Karpas-422 (cell line): ENCODE measurements at regions not wholly inside any gene's neighbourhood (a gene's known extent, or its start where the extent isn't known, plus 50 kb on each side); places are given as distances from the start of the nearest gene placed in this dataset.
"Not testable (repeated sequence)": the region's sequence is repeated elsewhere in the genome, so short reads cannot be mapped to it uniquely, and the experiment has no call there.

Experiments
- DNase-seq: peaks from one replicate; pipeline ENCODE4 v3.0.0-alpha.2; 2015
- H2AFZ ChIP-seq: fragments of 200-600 bp; sonication (generic); 2 replicates; pipeline ENCODE4 v1.6.1; 2014; ENCODE audit warnings: antibody characterized with exemption, low read length, mixed read lengths
- H3K27ac ChIP-seq: fragments of 200-600 bp; sonication (generic); 2 replicates; pipeline ENCODE4 v1.5.1; 2014; ENCODE audit warnings: mild to moderate bottlenecking, low read length, moderate library complexity
- H3K27me3 ChIP-seq: fragments of 200-600 bp; sonication (generic); 2 replicates; pipeline ENCODE4 v1.6.1; 2014; ENCODE audit warnings: low read length, mixed read lengths
- H3K36me3 ChIP-seq: fragments of 200-600 bp; sonication (generic); 2 replicates; pipeline ENCODE4 v1.6.1; 2014; ENCODE audit warnings: low read length, mixed read lengths; ENCODE audit not compliant: insufficient read depth
- H3K4me1 ChIP-seq: fragments of 200-600 bp; sonication (generic); 2 replicates; pipeline ENCODE4 v1.6.1; 2014; ENCODE audit warnings: mild to moderate bottlenecking, low read length, mixed read lengths
- H3K4me2 ChIP-seq: fragments of 200-600 bp; sonication (generic); 2 replicates; pipeline ENCODE4 v1.6.1; 2014; ENCODE audit warnings: low read length, low read depth, mild to moderate bottlenecking; ENCODE audit not compliant: poor library complexity, severe bottlenecking
- H3K4me3 ChIP-seq: fragments of 200-600 bp; sonication (generic); 2 replicates; pipeline ENCODE4 v1.5.1; 2014; ENCODE audit warnings: mild to moderate bottlenecking, antibody characterized with exemption, low read length, mixed read lengths
- H3K79me2 ChIP-seq: fragments of 200-600 bp; sonication (generic); 2 replicates; pipeline ENCODE4 v1.6.1; 2014; ENCODE audit warnings: mild to moderate bottlenecking, low read length, mixed read lengths
- H3K9ac ChIP-seq: fragments of 200-600 bp; sonication (generic); 2 replicates; pipeline ENCODE4 v1.6.0; 2014; ENCODE audit warnings: low read length
- H3K9me2 ChIP-seq: fragments of 200-600 bp; sonication (generic), shearing (Covaris generic); replicated peaks from 2 replicates; pipeline ENCODE4 v1.6.0; 2014; ENCODE audit warnings: mild to moderate bottlenecking, low read length, moderate library complexity; ENCODE audit not compliant: insufficient read depth
- H3K9me3 ChIP-seq: fragments of 300-700, 200-600 bp; sonication (generic); 2 replicates; pipeline ENCODE4 v1.6.1; 2014; ENCODE audit warnings: low read length, mixed read lengths
- H4K20me1 ChIP-seq: fragments of 200-600 bp; sonication (generic); 2 replicates; pipeline ENCODE4 v1.6.1; 2014; ENCODE audit warnings: mild to moderate bottlenecking, antibody characterized with exemption, low read length, low read depth; ENCODE audit not compliant: insufficient read depth

GRCh38 chr9:138210388-138210986, 332.9 kb downstream of the CACNA1B start:
- not testable (repeated sequence) for H3K27me3 ChIP-seq, H3K36me3 ChIP-seq, H3K9me3 ChIP-seq, H3K9ac ChIP-seq, DNase-seq, H3K79me2 ChIP-seq, H3K4me2 ChIP-seq, H3K4me1 ChIP-seq, H3K4me3 ChIP-seq, H4K20me1 ChIP-seq, H3K27ac ChIP-seq, H3K9me2 ChIP-seq, H2AFZ ChIP-seq

DNA sequence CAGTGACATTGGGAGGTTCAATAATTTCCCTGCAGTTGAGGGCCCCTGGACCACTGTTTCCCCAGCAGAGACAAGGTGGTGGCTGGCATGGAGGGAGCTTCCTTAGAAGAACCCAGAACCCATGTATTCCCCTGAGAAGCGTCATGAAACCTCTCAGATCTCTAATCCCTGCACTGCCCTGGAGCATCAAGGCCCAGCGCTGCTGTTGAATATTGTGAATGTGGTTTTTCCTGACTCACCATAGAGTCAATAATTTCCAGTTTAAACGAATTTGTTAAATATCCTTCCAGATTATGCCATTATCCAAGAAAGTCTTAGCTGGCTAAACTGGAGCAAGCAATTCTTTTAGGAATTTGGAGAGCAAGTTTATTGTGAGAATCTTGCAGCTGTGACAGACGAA, 333.5 kb downstream of the CACNA1B start:
- not testable (repeated sequence) for H4K20me1 ChIP-seq, H3K36me3 ChIP-seq, H3K4me2 ChIP-seq, DNase-seq, H2AFZ ChIP-seq, H3K9ac ChIP-seq, H3K27ac ChIP-seq, H3K9me2 ChIP-seq, H3K27me3 ChIP-seq, H3K9me3 ChIP-seq, H3K79me2 ChIP-seq, H3K4me1 ChIP-seq, H3K4me3 ChIP-seq

DNA sequence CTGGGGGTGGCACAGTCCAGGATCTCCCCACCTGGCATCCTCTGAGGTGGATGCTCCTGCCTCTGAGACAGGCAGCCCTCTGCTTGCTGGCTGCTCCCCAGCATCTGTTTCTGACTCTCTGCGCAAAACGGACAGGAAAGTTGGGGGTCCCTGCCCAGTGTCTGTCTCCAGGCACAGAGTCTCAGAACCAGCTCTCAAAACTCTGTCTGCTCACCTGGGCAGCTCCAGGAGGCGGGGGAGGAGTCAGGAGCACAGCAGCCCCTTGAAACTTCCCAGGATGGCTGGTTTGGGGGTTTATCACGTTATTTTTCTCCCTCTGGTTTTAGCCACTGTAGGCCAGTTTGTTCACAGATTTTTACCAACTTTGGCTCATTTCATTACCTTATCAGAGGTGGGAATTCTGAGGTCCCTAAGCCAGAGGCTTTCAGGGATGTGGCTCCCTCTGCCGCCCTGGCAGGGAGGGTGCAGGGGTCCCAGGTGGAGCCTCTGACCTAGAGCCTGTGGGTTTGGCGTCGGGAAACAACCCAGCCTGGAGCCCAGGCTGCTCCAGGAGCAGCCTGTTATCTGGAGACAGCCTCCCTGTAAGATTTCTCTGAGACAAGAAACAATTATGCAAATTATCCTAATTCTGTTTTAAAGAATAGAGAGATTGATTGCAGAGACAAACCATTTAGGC, 334.1 kb downstream of the CACNA1B start:
- not testable (repeated sequence) for H3K9me2 ChIP-seq, H3K79me2 ChIP-seq, H3K36me3 ChIP-seq, H3K27me3 ChIP-seq, H3K4me2 ChIP-seq, H3K27ac ChIP-seq, H3K4me3 ChIP-seq, H3K9ac ChIP-seq, H2AFZ ChIP-seq, H3K9me3 ChIP-seq, H4K20me1 ChIP-seq, H3K4me1 ChIP-seq
- peak; percentile 38 for DNase-seq

- H3K79me2 ChIP-seq, H3K4me1 ChIP-seq, H2AFZ ChIP-seq, H3K9me2 ChIP-seq, H4K20me1 ChIP-seq, DNase-seq, H3K36me3 ChIP-seq, H3K4me2 ChIP-seq, H3K27ac ChIP-seq, H3K27me3 ChIP-seq, H3K9ac ChIP-seq, H3K4me3 ChIP-seq, H3K9me3 ChIP-seq: not testable (repeated sequence)
These were observed 335.2 kb downstream of the CACNA1B start for GRCh38 chr9:138212811-138213210.

DNA sequence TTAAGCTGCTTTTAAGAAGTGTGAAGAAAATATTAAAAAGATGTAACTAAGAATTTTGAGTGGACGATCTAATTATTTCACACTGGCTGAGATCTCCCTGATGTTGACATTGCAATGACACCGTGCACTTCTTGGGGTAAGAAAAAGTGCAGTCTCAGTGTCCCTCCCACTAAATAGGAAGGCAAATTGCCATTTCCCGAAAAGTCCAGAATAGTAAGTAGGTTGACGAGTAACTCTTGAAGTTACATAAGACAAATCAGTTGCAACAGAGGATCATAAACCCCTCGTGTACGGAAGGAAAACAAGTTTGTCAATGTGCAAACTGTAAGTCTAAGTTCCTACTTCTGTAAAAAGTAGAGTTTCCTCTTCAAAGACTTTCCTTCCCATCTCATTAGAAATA, 336.2 kb downstream of the CACNA1B start:
- H3K27me3 ChIP-seq, H3K4me3 ChIP-seq, H3K27ac ChIP-seq, H3K9me2 ChIP-seq, DNase-seq, H3K9me3 ChIP-seq, H3K4me2 ChIP-seq, H3K9ac ChIP-seq, H3K36me3 ChIP-seq, H3K4me1 ChIP-seq, H4K20me1 ChIP-seq, H3K79me2 ChIP-seq, H2AFZ ChIP-seq: not testable (repeated sequence)

GRCh38 chr9:138214548-138214947, 337.0 kb downstream of the CACNA1B start:
- not testable (repeated sequence) for H3K9me3 ChIP-seq, DNase-seq, H3K4me2 ChIP-seq, H3K9me2 ChIP-seq, H3K79me2 ChIP-seq, H3K27ac ChIP-seq, H3K4me3 ChIP-seq, H3K4me1 ChIP-seq, H2AFZ ChIP-seq, H3K27me3 ChIP-seq, H3K9ac ChIP-seq, H4K20me1 ChIP-seq, H3K36me3 ChIP-seq

- not testable (repeated sequence) for H3K9ac ChIP-seq, H3K27ac ChIP-seq, DNase-seq, H2AFZ ChIP-seq, H3K36me3 ChIP-seq, H3K4me3 ChIP-seq, H3K4me1 ChIP-seq, H3K4me2 ChIP-seq, H3K27me3 ChIP-seq, H3K79me2 ChIP-seq, H3K9me3 ChIP-seq, H4K20me1 ChIP-seq, H3K9me2 ChIP-seq
These were observed 338.0 kb downstream of the CACNA1B start for GRCh38 chr9:138215588-138215987.

DNA sequence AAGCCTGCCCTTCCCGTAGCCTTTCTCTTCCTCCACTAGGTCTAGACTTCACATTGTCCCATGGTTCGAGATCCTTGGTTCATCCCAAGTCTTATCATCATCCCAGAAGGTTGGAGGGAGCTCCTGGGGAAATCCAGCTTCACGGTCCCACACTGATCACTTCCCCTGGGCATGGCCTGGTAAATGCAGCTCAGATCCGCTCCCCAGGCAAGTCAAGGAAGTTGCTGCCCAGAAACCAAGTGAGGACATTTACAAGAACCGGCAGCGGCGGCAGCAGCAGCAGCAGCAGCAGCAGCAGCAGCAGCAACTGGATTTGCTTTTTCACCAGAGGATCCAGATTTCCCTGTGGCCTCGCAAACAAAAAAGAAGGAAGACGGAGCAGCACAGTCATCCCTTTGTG, 339.2 kb downstream of the CACNA1B start:
- H3K9ac ChIP-seq, H3K27me3 ChIP-seq, H2AFZ ChIP-seq, H3K9me2 ChIP-seq, H3K4me2 ChIP-seq, H3K36me3 ChIP-seq, H3K27ac ChIP-seq, H3K4me3 ChIP-seq, DNase-seq, H3K4me1 ChIP-seq, H3K79me2 ChIP-seq, H3K9me3 ChIP-seq, H4K20me1 ChIP-seq: not testable (repeated sequence)
